Nephron (organoid): ENCODE measurements at regions not wholly inside any gene's neighbourhood (a gene's known extent, or its start where the extent isn't known, plus 50 kb on each side); places are given as distances from the start of the nearest gene placed in this dataset.

Experiments
- H3K27ac Mint-ChIP-seq, 3 experiments: 2 replicates each; pipeline ENCODE4 v1.8.0; 2020; ENCODE audit warnings: mixed read lengths in 3 of 3, mild to moderate bottlenecking in 2 of 3, moderate library complexity in 1 of 3
- H3K27me3 Mint-ChIP-seq: 2 replicates; pipeline ENCODE4 v1.8.0; 2021; ENCODE audit warnings: low read depth, mild to moderate bottlenecking, moderate library complexity, mixed read lengths
- H3K36me3 Mint-ChIP-seq: 2 replicates; pipeline ENCODE4 v1.8.0; 2020; ENCODE audit warnings: low read depth, mixed read lengths
- H3K4me1 Mint-ChIP-seq: 2 replicates; pipeline ENCODE4 v1.8.0; 2020; ENCODE audit warnings: mixed read lengths
- H3K4me3 Mint-ChIP-seq, 3 experiments: 2 replicates each; pipeline ENCODE4 v1.8.0; 2020; ENCODE audit warnings: mild to moderate bottlenecking in 3 of 3, mixed read lengths in 3 of 3, moderate library complexity in 2 of 3
- H3K9me3 Mint-ChIP-seq: 2 replicates; pipeline ENCODE4 v1.8.0; 2020; ENCODE audit warnings: mixed read lengths
- TF ChIP-seq, protein P1 (sequence below), 3 experiments: fragments of 200-600 bp; sonication (generic); IDR thresholded peaks; one replicate each; pipeline ENCODE4 v1.5.0; 2021; ENCODE audit warnings: antibody characterized with exemption in 3 of 3; ENCODE audit not compliant: unreplicated experiment in 3 of 3

DNA sequence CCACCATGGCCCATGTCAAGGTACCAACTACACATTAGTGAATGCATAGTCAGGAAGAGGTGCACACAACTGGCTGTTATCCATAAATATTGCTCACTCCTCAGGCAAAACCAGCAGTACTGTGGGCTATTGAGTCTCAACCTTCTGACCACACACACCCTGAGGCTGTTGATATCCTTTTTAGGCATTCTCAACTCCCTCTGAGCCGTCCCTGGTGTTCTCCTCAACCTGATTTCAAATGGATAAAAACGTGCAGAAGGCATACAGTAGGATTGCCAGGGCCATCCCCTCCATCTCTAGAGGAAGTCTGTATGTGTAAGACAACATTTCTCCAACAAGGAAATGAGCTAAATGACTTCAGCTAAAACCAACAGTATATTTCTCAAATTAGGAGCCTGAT is 98.7 kb upstream of the KLHL13 start:
- peaks cover 3% of the 10 kb centered on the region for H3K27me3 Mint-ChIP-seq
- H3K36me3 Mint-ChIP-seq: no peaks in the 10 kb centered on the region
- H3K4me1 Mint-ChIP-seq: peaks cover 68% of the 10 kb centered on the region
- H3K27ac Mint-ChIP-seq: peak overlapping the region; percentile 76 to 85 (median 82)
- H3K9me3 Mint-ChIP-seq: no peaks in the 10 kb centered on the region
- no peak overlapping the region for H3K4me3 Mint-ChIP-seq
- TF ChIP-seq, protein P1, sequence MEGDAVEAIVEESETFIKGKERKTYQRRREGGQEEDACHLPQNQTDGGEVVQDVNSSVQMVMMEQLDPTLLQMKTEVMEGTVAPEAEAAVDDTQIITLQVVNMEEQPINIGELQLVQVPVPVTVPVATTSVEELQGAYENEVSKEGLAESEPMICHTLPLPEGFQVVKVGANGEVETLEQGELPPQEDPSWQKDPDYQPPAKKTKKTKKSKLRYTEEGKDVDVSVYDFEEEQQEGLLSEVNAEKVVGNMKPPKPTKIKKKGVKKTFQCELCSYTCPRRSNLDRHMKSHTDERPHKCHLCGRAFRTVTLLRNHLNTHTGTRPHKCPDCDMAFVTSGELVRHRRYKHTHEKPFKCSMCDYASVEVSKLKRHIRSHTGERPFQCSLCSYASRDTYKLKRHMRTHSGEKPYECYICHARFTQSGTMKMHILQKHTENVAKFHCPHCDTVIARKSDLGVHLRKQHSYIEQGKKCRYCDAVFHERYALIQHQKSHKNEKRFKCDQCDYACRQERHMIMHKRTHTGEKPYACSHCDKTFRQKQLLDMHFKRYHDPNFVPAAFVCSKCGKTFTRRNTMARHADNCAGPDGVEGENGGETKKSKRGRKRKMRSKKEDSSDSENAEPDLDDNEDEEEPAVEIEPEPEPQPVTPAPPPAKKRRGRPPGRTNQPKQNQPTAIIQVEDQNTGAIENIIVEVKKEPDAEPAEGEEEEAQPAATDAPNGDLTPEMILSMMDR (IDR thresholded peaks at IDR 0.05; ENCODE audit: unreplicated experiment in 3 of 3): no peak

DNA sequence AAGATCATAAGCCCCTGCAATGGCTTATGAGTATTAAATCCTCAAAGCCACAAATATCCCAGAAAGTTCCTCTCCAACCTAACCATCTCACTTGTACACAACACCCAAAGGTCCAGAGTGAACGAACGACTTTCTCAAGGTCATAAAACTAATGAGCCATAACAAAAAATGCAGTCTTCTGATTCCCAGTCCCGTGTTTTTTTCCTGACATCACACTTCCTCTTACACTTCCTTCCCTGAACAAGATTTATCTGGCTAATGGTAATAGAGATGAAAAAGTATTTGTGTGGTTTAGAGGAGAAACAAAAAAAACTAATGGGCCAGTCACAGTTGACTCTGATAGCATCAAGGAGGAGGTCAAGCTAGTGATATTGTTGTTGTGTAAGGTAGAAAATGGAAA is 99.5 kb upstream of the KLHL13 start:
- Mint-ChIP-seq H3K27ac (peak overlapping the region; percentile 76 to 85 (median 82)), H3K4me1 (peaks cover 68% of the 10 kb centered on the region), H3K36me3 (no peaks in the 10 kb centered on the region), H3K9me3 (no peaks in the 10 kb centered on the region), H3K27me3 (no peaks in the 10 kb centered on the region), H3K4me3 (no peak overlapping the region)
- TF ChIP-seq, protein P1 (IDR thresholded peaks at IDR 0.05; ENCODE audit: unreplicated experiment in 3 of 3): no peak

DNA sequence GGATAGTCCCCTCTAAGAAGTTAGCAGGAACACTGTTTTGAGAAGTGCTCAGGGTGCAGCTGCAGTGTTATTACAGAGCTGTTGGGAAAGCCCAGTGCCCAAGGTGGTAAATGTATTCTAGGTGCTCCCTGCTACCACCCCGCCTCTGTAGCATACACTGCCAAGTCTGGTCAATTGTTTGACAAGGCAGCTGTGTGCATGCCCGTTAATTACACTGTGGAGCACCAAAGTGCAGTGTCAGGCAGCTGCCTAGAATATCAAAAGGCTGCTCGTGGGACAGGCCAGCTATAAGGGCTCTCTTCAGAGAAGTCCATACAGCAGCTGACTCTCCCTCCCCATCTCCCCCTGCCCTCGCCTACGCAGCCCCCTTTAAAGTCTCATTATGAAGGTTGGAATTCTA is 99.9 kb upstream of the KLHL13 start:
- TF ChIP-seq, protein P1 (IDR thresholded peaks at IDR 0.05; ENCODE audit: unreplicated experiment in 3 of 3): no peak
- no peak overlapping the region for H3K4me3 Mint-ChIP-seq
- H3K4me1 Mint-ChIP-seq: peaks cover 71% of the 10 kb centered on the region

DNA sequence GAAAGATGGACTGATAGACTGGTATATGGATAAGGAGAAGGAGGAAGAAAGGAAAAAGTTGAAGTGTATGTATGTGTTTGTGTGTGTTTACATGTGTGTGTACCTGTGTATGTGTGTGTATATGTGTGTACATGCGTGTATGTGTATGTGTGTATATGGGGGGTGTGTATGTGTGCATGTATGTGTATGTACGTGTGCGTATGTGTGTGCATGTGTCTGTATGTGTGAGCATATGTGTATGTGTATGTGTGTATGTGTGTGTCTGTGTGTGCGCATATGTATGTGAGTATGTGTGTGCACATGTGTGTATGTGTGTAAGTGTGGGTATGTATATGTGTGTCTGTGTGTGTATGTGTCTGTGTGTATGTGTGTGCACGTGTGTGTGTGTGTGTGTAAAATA is 101.5 kb upstream of the KLHL13 start:
- peaks cover 67% of the 10 kb centered on the region for H3K4me1 Mint-ChIP-seq
- H3K9me3 Mint-ChIP-seq: no peaks in the 10 kb centered on the region
- H3K27me3 Mint-ChIP-seq: no peaks in the 10 kb centered on the region
- H3K36me3 Mint-ChIP-seq: no peaks in the 10 kb centered on the region
- H3K4me3 Mint-ChIP-seq: no peak overlapping the region
- H3K27ac Mint-ChIP-seq: peak overlapping the region; percentile 0 to 76 (median 47)
- TF ChIP-seq, protein P1 (IDR thresholded peaks at IDR 0.05; ENCODE audit: unreplicated experiment in 3 of 3): no peak

More for the DNA sequence above, 99.9 kb upstream of the KLHL13 start:
- Mint-ChIP-seq H3K36me3 (no peaks in the 10 kb centered on the region), H3K9me3 (no peaks in the 10 kb centered on the region), H3K27ac (peak overlapping the region; percentile 76 to 85 (median 82)), H3K27me3 (no peaks in the 10 kb centered on the region)

DNA sequence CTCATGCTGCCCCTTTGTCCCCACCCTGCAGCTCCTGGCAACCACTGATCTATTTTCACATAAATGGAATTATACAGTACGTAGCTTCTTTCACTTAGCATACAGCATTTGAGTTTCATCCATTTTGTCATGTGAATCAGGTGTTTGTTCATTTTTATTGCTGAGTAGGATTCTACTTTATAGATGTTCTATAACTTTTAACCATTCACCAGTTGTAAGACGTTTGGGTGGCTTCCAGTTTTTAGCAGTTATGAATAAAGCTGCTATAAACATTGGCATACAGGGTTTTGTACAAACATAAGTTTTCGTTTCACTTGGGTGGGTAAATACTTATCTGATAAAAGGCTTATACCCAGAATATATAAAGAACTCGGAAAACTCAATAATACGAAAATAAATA is 102.3 kb upstream of the KLHL13 start:
- Mint-ChIP-seq H3K27ac (peak overlapping the region in 2 of 3 experiments; percentile 47 to 76), H3K4me1 (peaks cover 70% of the 10 kb centered on the region), H3K9me3 (no peaks in the 10 kb centered on the region), H3K4me3 (no peak overlapping the region), H3K36me3 (no peaks in the 10 kb centered on the region), H3K27me3 (no peaks in the 10 kb centered on the region)
- TF ChIP-seq, protein P1 (IDR thresholded peaks at IDR 0.05; ENCODE audit: unreplicated experiment in 3 of 3): no peak

DNA sequence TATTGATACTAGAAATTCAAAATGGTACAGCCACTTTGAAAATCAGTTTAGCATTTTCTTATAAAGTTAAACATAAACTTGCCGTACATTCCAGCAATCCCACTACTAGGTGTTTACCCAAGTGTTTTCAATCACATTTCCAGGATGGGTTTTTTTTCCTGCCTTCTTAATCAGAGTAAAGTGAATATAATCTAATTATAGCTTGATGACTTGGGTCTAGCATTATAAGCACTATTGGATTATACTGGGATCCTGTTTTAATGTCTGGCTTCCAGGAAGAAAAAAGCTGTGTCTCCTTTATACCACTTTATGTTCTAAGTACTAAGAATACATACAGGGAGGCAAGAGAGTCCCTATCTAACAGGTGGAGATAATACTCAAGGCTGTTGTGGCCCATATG is 103.3 kb upstream of the KLHL13 start:
- TF ChIP-seq, protein P1 (IDR thresholded peaks at IDR 0.05; ENCODE audit: unreplicated experiment in 3 of 3): no peak
- Mint-ChIP-seq H3K4me3 (no peak overlapping the region), H3K27ac (peak overlapping the region; percentile 78 to 97 (median 92)), H3K9me3 (no peaks in the 10 kb centered on the region), H3K27me3 (no peaks in the 10 kb centered on the region), H3K36me3 (no peaks in the 10 kb centered on the region), H3K4me1 (peaks cover 76% of the 10 kb centered on the region)
